NCI-H526 treated with DMSO at 0.1 percent for 48 hours (cell line): ENCODE measurements at regions not wholly inside any gene's neighbourhood (a gene's known extent, or its start where the extent isn't known, plus 50 kb on each side); places are given as distances from the start of the nearest gene placed in this dataset.

Source experiments
- DNase-seq: peaks from one replicate; lab custom pipeline; 2025; lab: John Stamatoyannopoulos, UW

GRCh38 chr15:27702581-27702980, 396.5 kb downstream of the OCA2 start:
- DNase-seq, result no peak

GRCh38 chr15:27701956-27702355, 397.2 kb downstream of the OCA2 start:
- no peak for DNase-seq

GRCh38 chr15:27701014-27701413, 398.1 kb downstream of the OCA2 start:
- DNase-seq, result no peak

GRCh38 chr15:27699699-27700098, 399.4 kb downstream of the OCA2 start:
- DNase-seq, result no peak

- DNase-seq, result no peak
Observed at GRCh38 chr15:27696530-27696929, 402.6 kb downstream of the OCA2 start.

- DNase-seq, result no peak
Observed at GRCh38 chr15:27695726-27696125, 403.4 kb downstream of the OCA2 start.

- peak; percentile 22 for DNase-seq
Observed at GRCh38 chr15:27694506-27695087, 404.5 kb downstream of the OCA2 start.

GRCh38 chr15:27693280-27693679, 405.8 kb downstream of the OCA2 start:
- DNase-seq, result no peak

- DNase-seq, result no peak
Observed at GRCh38 chr15:27692438-27692837, 406.7 kb downstream of the OCA2 start.

GRCh38 chr15:27690290-27690689, 408.8 kb downstream of the OCA2 start:
- DNase-seq, result no peak

GRCh38 chr15:27686971-27687370, 412.1 kb downstream of the OCA2 start:
- no peak for DNase-seq

GRCh38 chr15:27686369-27686768, 412.7 kb downstream of the OCA2 start:
- no peak for DNase-seq

- no peak for DNase-seq
Observed at GRCh38 chr15:27685644-27686043, 413.5 kb downstream of the OCA2 start.

- no peak for DNase-seq
Observed at GRCh38 chr15:27683121-27683520, 416.0 kb downstream of the OCA2 start.

- DNase-seq, result peak; percentile 24
Observed at GRCh38 chr15:27681038-27681437, 418.1 kb downstream of the OCA2 start.

- DNase-seq, result no peak
Observed at GRCh38 chr15:27679731-27680471, 419.2 kb downstream of the OCA2 start.

- DNase-seq, result no peak
Observed at GRCh38 chr15:27679203-27679602, 419.9 kb downstream of the OCA2 start.

GRCh38 chr15:27677951-27678350, 421.2 kb downstream of the OCA2 start:
- no peak for DNase-seq

- no peak for DNase-seq
Observed at GRCh38 chr15:27676647-27677046, 422.5 kb downstream of the OCA2 start.

- no peak for DNase-seq
Observed at GRCh38 chr15:27675571-27675970, 423.5 kb downstream of the OCA2 start.

- DNase-seq, result no peak
Observed at GRCh38 chr15:27674826-27675225, 424.3 kb downstream of the OCA2 start.

GRCh38 chr15:27673766-27674445, 425.2 kb downstream of the OCA2 start:
- DNase-seq, result no peak

GRCh38 chr15:27672537-27672936, 426.6 kb downstream of the OCA2 start:
- DNase-seq, result no peak
